ENCODE measurements at regions not wholly inside any gene's neighbourhood (a gene's known extent, or its start where the extent isn't known, plus 50 kb on each side); places are given as distances from the start of the nearest gene placed in this dataset.
"Not testable (repeated sequence)": the region's sequence is repeated elsewhere in the genome, so short reads cannot be mapped to it uniquely, and the experiment has no call there.

- not testable (repeated sequence) for H3K4me3 ChIP-seq (ENCODE audit: low read length); H3K27me3 ChIP-seq (ENCODE audit: insufficient read depth, low read length); H3K9me3 ChIP-seq (ENCODE audit: insufficient read depth, low read depth, low read length); H3K4me1 ChIP-seq (ENCODE audit: insufficient read depth, low read length); H3K9ac ChIP-seq (ENCODE audit: low read depth, low read length); H3K27ac ChIP-seq (ENCODE audit: low read depth, low read length)
- 93% methylated on average over 13 of the region's 13 CpGs for WGBS
- peaks cover 13% of the 10 kb centered on the region for H3K36me3 ChIP-seq (ENCODE audit: insufficient read depth, low read length)
Measured at GRCh38 chr12:59316354-59316753, 279.5 kb upstream of the SLC16A7 start.

GRCh38 chr12:59314209-59314608 lies 281.6 kb upstream of the SLC16A7 start:
- Histone ChIP-seq H3K9me3 (ENCODE audit: insufficient read depth, low read depth, low read length) (0 out of 2 replicates have a peak, but pooled peaks cover 2% of the 10 kb centered on the region), H3K27ac (ENCODE audit: low read depth, low read length) (no peak overlapping the region), H3K4me1 (ENCODE audit: insufficient read depth, low read length) (peaks cover 5% of the 10 kb centered on the region), H3K9ac (ENCODE audit: low read depth, low read length) (no peak overlapping the region), H3K27me3 (ENCODE audit: insufficient read depth, low read length) (no peaks in the 10 kb centered on the region), H3K4me3 (ENCODE audit: low read length) (no peak overlapping the region), H3K36me3 (ENCODE audit: insufficient read depth, low read length) (no peaks in the 10 kb centered on the region)
- 94% methylated on average over 1 of the region's 1 CpG for WGBS

GRCh38 chr12:59304077-59304721 lies 291.6 kb upstream of the SLC16A7 start:
- Histone ChIP-seq H3K36me3 (ENCODE audit: insufficient read depth, low read length) (no peaks in the 10 kb centered on the region), H3K4me3 (ENCODE audit: low read length) (no peak overlapping the region), H3K9ac (ENCODE audit: low read depth, low read length) (no peak overlapping the region), H3K9me3 (ENCODE audit: insufficient read depth, low read depth, low read length) (no peaks in the 10 kb centered on the region), H3K27ac (ENCODE audit: low read depth, low read length) (no peak overlapping the region), H3K4me1 (ENCODE audit: insufficient read depth, low read length) (no peaks in the 10 kb centered on the region), H3K27me3 (ENCODE audit: insufficient read depth, low read length) (no peaks in the 10 kb centered on the region)
- 87% methylated on average over 5 of the region's 5 CpGs for WGBS

GRCh38 chr12:59298296-59298695 lies 297.5 kb upstream of the SLC16A7 start:
- Histone ChIP-seq H3K4me1 (ENCODE audit: insufficient read depth, low read length) (no peaks in the 10 kb centered on the region), H3K27ac (ENCODE audit: low read depth, low read length) (no peak overlapping the region), H3K36me3 (ENCODE audit: insufficient read depth, low read length) (no peaks in the 10 kb centered on the region), H3K9ac (ENCODE audit: low read depth, low read length) (no peak overlapping the region), H3K27me3 (ENCODE audit: insufficient read depth, low read length) (no peaks in the 10 kb centered on the region), H3K4me3 (ENCODE audit: low read length) (no peak overlapping the region), H3K9me3 (ENCODE audit: insufficient read depth, low read depth, low read length) (no peaks in the 10 kb centered on the region)
- WGBS = 89% methylated on average over 4 of the region's 4 CpGs

- Histone ChIP-seq H3K27me3 (ENCODE audit: insufficient read depth, low read length) (no peaks in the 10 kb centered on the region), H3K9me3 (ENCODE audit: insufficient read depth, low read depth, low read length) (no peaks in the 10 kb centered on the region), H3K36me3 (ENCODE audit: insufficient read depth, low read length) (no peaks in the 10 kb centered on the region), H3K4me1 (ENCODE audit: insufficient read depth, low read length) (no peaks in the 10 kb centered on the region), H3K9ac (ENCODE audit: low read depth, low read length) (no peak overlapping the region), H3K4me3 (ENCODE audit: low read length) (no peak overlapping the region), H3K27ac (ENCODE audit: low read depth, low read length) (no peak overlapping the region)
- 94% methylated on average over 5 of the region's 5 CpGs for WGBS
Measured at GRCh38 chr12:59294221-59294620, 301.6 kb upstream of the SLC16A7 start.

- 83% methylated on average over 1 of the region's 2 CpGs for WGBS
- no peaks in the 10 kb centered on the region for H3K4me1 ChIP-seq (ENCODE audit: insufficient read depth, low read length)
- no peak overlapping the region for H3K4me3 ChIP-seq (ENCODE audit: low read length)
- H3K36me3 ChIP-seq (ENCODE audit: insufficient read depth, low read length) = no peaks in the 10 kb centered on the region
- H3K27me3 ChIP-seq (ENCODE audit: insufficient read depth, low read length) = no peaks in the 10 kb centered on the region
- H3K9ac ChIP-seq (ENCODE audit: low read depth, low read length) = no peak overlapping the region
- no peak overlapping the region for H3K27ac ChIP-seq (ENCODE audit: low read depth, low read length)
- no peaks in the 10 kb centered on the region for H3K9me3 ChIP-seq (ENCODE audit: insufficient read depth, low read depth, low read length)
Measured at GRCh38 chr12:59282999-59283398, 312.8 kb upstream of the SLC16A7 start.

GRCh38 chr12:59273561-59273960 lies 322.3 kb upstream of the SLC16A7 start:
- WGBS = 94% methylated on average over 1 of the region's 1 CpG

GRCh38 chr12:59268295-59268809 lies 327.5 kb upstream of the SLC16A7 start:
- no peak overlapping the region for H3K4me3 ChIP-seq (ENCODE audit: low read length)
- H3K9ac ChIP-seq (ENCODE audit: low read depth, low read length) = no peak overlapping the region
- no peaks in the 10 kb centered on the region for H3K27me3 ChIP-seq (ENCODE audit: insufficient read depth, low read length)
- H3K9me3 ChIP-seq (ENCODE audit: insufficient read depth, low read depth, low read length) = no peaks in the 10 kb centered on the region
- H3K27ac ChIP-seq (ENCODE audit: low read depth, low read length) = no peak overlapping the region
- no peaks in the 10 kb centered on the region for H3K4me1 ChIP-seq (ENCODE audit: insufficient read depth, low read length)
- 94% methylated on average over 2 of the region's 2 CpGs for WGBS
- H3K36me3 ChIP-seq (ENCODE audit: insufficient read depth, low read length) = no peaks in the 10 kb centered on the region

More at GRCh38 chr12:59273561-59273960, 322.3 kb upstream of the SLC16A7 start:
- not testable (repeated sequence) for H3K9me3 ChIP-seq (ENCODE audit: insufficient read depth, low read depth, low read length); H3K36me3 ChIP-seq (ENCODE audit: insufficient read depth, low read length); H3K9ac ChIP-seq (ENCODE audit: low read depth, low read length); H3K27ac ChIP-seq (ENCODE audit: low read depth, low read length); H3K4me3 ChIP-seq (ENCODE audit: low read length); H3K4me1 ChIP-seq (ENCODE audit: insufficient read depth, low read length); H3K27me3 ChIP-seq (ENCODE audit: insufficient read depth, low read length)

GRCh38 chr12:59260202-59260601 lies 335.6 kb upstream of the SLC16A7 start:
- Histone ChIP-seq H3K9me3 (ENCODE audit: insufficient read depth, low read depth, low read length) (peaks cover 9% of the 10 kb centered on the region; the same call in 1 of the 2 replicates), H3K36me3 (ENCODE audit: insufficient read depth, low read length) (no peaks in the 10 kb centered on the region), H3K27me3 (ENCODE audit: insufficient read depth, low read length) (no peaks in the 10 kb centered on the region), H3K4me3 (ENCODE audit: low read length) (no peak overlapping the region), H3K27ac (ENCODE audit: low read depth, low read length) (no peak overlapping the region), H3K4me1 (ENCODE audit: insufficient read depth, low read length) (no peaks in the 10 kb centered on the region), H3K9ac (ENCODE audit: low read depth, low read length) (no peak overlapping the region)
- 68% methylated on average over 2 of the region's 2 CpGs for WGBS

- Histone ChIP-seq H3K36me3 (ENCODE audit: insufficient read depth, low read length) (no peaks in the 10 kb centered on the region), H3K9me3 (ENCODE audit: insufficient read depth, low read depth, low read length) (peaks cover 39% of the 10 kb centered on the region)
Measured at GRCh38 chr12:59252731-59253130, 332.4 kb upstream of the LRIG3 start.

GRCh38 chr12:59250766-59251165 lies 330.5 kb upstream of the LRIG3 start:
- Histone ChIP-seq H3K9me3 (ENCODE audit: insufficient read depth, low read depth, low read length) (peaks cover 30% of the 10 kb centered on the region), H3K27me3 (ENCODE audit: insufficient read depth, low read length) (no peaks in the 10 kb centered on the region), H3K4me3 (ENCODE audit: low read length) (no peak overlapping the region), H3K27ac (ENCODE audit: low read depth, low read length) (no peak overlapping the region), H3K4me1 (ENCODE audit: insufficient read depth, low read length) (peaks cover 12% of the 10 kb centered on the region; the same call in 1 of the 2 replicates), H3K9ac (ENCODE audit: low read depth, low read length) (no peak overlapping the region), H3K36me3 (ENCODE audit: insufficient read depth, low read length) (no peaks in the 10 kb centered on the region)

More at GRCh38 chr12:59252731-59253130, 332.4 kb upstream of the LRIG3 start:
- Histone ChIP-seq H3K4me1 (ENCODE audit: insufficient read depth, low read length) (peaks cover 12% of the 10 kb centered on the region; the same call in 1 of the 2 replicates), H3K27ac (ENCODE audit: low read depth, low read length) (no peak overlapping the region), H3K9ac (ENCODE audit: low read depth, low read length) (no peak overlapping the region), H3K4me3 (ENCODE audit: low read length) (no peak overlapping the region), H3K27me3 (ENCODE audit: insufficient read depth, low read length) (no peaks in the 10 kb centered on the region)

GRCh38 chr12:59240048-59240447 lies 319.7 kb upstream of the LRIG3 start:
- peaks cover 10% of the 10 kb centered on the region; the same call in 1 of the 2 replicates for H3K4me1 ChIP-seq (ENCODE audit: insufficient read depth, low read length)
- H3K9me3 ChIP-seq (ENCODE audit: insufficient read depth, low read depth, low read length) = no peaks in the 10 kb centered on the region
- no peak overlapping the region for H3K27ac ChIP-seq (ENCODE audit: low read depth, low read length)
- no peak overlapping the region for H3K9ac ChIP-seq (ENCODE audit: low read depth, low read length)
- no peaks in the 10 kb centered on the region for H3K27me3 ChIP-seq (ENCODE audit: insufficient read depth, low read length)
- H3K36me3 ChIP-seq (ENCODE audit: insufficient read depth, low read length) = no peaks in the 10 kb centered on the region
- no peak overlapping the region for H3K4me3 ChIP-seq (ENCODE audit: low read length)
- 100% methylated on average over 1 of the region's 2 CpGs for WGBS

All from HUES64 (cell line).